Gastrocnemius medialis (tissue), 4 donors: ENCODE measurements at regions not wholly inside any gene's neighbourhood (a gene's known extent, or its start where the extent isn't known, plus 50 kb on each side); places are given as distances from the start of the nearest gene placed in this dataset.

Source experiments
- CTCF ChIP-seq, 5 experiments: fragments of 450-650 bp in 3 of 5; fragments of 200-600 bp in 2 of 5; sonication (generic) in 2 of 5; IDR thresholded peaks in 4 of 5; conservative IDR thresholded peaks in 1 of 5; 1 replicate in 4 of 5; 2 replicates in 1 of 5; pipeline ENCODE4 v1.5.1; 2016 to 2019; ENCODE audit warnings: antibody characterized with exemption in 5 of 5, mild to moderate bottlenecking in 3 of 5, moderate library complexity in 3 of 5
- POLR2A ChIP-seq, 2 donors: fragments of 450-650 bp; IDR thresholded peaks; one replicate each; pipeline ENCODE4 v1.6.1; 2017; ENCODE audit warnings: antibody characterized with exemption in 2 of 2, mild to moderate bottlenecking in 2 of 2, moderate library complexity in 2 of 2

- TF ChIP-seq POLR2A (IDR thresholded peaks at IDR 0.05) = no peak
- TF ChIP-seq CTCF (IDR thresholded peaks at IDR 0.05 in 4 of 5, conservative IDR thresholded peaks at IDR 0.05 in 1 of 5) = no peak
Observed at GRCh38 chr17:68705714-68706076, 104.5 kb upstream of the FAM20A start.
